HL-60 (cell line): ENCODE measurements at regions not wholly inside any gene's neighbourhood (a gene's known extent, or its start where the extent isn't known, plus 50 kb on each side); places are given as distances from the start of the nearest gene placed in this dataset.

ENCODE experiments used
- GABPA ChIP-seq: IDR thresholded peaks from 2 replicates; pipeline ENCODE4 v1.6.1; 2012; ENCODE audit warnings: low read depth
- POLR2AphosphoS5 ChIP-seq: IDR thresholded peaks from 2 replicates; pipeline ENCODE4 v1.6.1; 2012; ENCODE audit warnings: low read depth
- SPI1 ChIP-seq: IDR thresholded peaks from 2 replicates; pipeline ENCODE4 v1.6.1; 2012; ENCODE audit warnings: low read depth, mild to moderate bottlenecking, borderline replicate concordance
- TF ChIP-seq, protein P1 (sequence below): IDR thresholded peaks from one replicate; pipeline ENCODE4 v1.5.1; 2011; ENCODE audit warnings: low read length, control low read depth, inconsistent platforms; ENCODE audit not compliant: insufficient read depth
- TF ChIP-seq, protein P2 (sequence below): IDR thresholded peaks from 2 replicates; pipeline ENCODE4 v1.6.1; 2012; ENCODE audit warnings: low read depth; ENCODE audit not compliant: insufficient replicate concordance

DNA sequence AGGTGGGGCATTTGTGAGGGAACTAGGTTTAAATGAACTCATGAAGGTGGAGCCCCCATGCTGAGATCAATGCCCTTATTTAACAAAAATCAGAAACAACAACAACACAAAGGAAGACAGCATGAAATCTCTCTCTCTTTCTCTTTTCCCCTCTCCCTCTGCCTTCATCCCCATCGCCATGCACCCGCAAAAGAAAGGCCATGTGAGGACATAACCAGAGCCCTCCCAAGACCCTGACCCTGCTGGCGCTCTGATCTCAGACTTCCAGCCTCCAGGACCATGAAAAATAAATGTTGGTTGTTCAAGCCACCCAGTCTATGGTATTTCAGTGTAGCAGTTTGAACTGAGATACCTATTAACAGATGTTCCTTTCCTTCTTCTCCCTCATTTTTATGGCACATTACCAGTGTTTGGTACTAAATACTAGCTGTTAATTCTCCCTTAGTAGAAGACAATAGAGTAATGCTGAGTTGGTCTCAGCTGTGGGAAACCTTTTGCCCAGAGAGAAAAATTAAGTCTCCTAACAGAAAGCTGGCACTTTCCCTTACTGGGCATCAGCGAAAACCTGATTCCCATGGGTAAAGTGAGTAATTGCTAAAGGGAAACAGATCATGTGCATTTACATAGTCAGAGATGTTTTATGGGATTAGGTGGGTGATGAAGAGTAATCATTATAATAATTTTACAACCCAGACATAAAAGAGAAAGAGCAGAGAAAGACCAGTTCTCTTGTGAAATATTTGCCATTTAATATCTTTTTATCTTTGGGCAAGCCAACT, 264.0 kb upstream of the PLEKHG7 start:
- TF ChIP-seq, protein P1, sequence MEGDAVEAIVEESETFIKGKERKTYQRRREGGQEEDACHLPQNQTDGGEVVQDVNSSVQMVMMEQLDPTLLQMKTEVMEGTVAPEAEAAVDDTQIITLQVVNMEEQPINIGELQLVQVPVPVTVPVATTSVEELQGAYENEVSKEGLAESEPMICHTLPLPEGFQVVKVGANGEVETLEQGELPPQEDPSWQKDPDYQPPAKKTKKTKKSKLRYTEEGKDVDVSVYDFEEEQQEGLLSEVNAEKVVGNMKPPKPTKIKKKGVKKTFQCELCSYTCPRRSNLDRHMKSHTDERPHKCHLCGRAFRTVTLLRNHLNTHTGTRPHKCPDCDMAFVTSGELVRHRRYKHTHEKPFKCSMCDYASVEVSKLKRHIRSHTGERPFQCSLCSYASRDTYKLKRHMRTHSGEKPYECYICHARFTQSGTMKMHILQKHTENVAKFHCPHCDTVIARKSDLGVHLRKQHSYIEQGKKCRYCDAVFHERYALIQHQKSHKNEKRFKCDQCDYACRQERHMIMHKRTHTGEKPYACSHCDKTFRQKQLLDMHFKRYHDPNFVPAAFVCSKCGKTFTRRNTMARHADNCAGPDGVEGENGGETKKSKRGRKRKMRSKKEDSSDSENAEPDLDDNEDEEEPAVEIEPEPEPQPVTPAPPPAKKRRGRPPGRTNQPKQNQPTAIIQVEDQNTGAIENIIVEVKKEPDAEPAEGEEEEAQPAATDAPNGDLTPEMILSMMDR: no peak
- TF ChIP-seq, protein P2, sequence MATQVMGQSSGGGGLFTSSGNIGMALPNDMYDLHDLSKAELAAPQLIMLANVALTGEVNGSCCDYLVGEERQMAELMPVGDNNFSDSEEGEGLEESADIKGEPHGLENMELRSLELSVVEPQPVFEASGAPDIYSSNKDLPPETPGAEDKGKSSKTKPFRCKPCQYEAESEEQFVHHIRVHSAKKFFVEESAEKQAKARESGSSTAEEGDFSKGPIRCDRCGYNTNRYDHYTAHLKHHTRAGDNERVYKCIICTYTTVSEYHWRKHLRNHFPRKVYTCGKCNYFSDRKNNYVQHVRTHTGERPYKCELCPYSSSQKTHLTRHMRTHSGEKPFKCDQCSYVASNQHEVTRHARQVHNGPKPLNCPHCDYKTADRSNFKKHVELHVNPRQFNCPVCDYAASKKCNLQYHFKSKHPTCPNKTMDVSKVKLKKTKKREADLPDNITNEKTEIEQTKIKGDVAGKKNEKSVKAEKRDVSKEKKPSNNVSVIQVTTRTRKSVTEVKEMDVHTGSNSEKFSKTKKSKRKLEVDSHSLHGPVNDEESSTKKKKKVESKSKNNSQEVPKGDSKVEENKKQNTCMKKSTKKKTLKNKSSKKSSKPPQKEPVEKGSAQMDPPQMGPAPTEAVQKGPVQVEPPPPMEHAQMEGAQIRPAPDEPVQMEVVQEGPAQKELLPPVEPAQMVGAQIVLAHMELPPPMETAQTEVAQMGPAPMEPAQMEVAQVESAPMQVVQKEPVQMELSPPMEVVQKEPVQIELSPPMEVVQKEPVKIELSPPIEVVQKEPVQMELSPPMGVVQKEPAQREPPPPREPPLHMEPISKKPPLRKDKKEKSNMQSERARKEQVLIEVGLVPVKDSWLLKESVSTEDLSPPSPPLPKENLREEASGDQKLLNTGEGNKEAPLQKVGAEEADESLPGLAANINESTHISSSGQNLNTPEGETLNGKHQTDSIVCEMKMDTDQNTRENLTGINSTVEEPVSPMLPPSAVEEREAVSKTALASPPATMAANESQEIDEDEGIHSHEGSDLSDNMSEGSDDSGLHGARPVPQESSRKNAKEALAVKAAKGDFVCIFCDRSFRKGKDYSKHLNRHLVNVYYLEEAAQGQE: no peak
- no peak for TF ChIP-seq SPI1
- no peak for TF ChIP-seq POLR2AphosphoS5
- TF ChIP-seq GABPA: no peak
